ENCODE measurements at regions not wholly inside any gene's neighbourhood (a gene's known extent, or its start where the extent isn't known, plus 50 kb on each side); places are given as distances from the start of the nearest gene placed in this dataset.
"Not testable (repeated sequence)": the region's sequence is repeated elsewhere in the genome, so short reads cannot be mapped to it uniquely, and the experiment has no call there.

DNA sequence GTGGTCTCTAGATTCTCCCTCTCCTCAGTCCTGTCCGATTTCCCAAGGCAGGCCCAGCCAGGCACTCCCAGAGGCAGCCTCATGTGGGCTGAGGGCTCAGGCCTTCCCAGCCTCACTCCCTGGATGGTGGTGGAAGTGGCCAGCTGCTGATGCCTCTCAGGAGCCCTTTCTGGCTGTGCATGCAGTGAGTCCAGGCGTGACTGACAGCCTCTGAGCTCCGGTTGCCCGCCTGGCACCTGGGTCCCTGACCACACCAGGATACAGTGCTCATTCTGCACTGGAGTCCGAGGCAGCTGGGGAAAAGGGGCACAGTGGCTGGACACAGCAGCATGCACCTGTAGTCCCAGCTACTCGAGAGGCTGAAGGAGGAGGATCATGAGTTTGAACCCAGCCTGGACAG is 132.6 kb downstream of the CUL2 start:
- FAIRE-seq, result no peak

DNA sequence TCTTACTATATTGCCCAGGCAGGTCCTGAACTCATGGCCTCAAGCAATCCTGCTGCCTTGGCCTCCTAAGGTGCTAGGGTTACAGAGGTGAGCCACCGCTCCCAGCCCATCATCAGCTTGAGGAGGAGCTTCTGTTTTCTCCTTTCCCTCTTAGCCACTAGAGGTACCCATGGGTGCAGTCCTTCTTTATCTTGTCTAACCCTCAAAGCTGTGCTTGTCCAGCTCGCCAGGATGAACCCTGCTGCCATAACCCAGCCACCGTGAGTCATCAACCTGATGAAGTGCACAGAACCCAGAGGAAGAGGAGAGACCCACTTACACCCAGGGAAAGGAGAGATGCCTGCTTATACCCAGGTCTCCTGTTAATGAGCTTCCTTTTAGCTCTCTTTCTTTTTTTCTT is 133.4 kb downstream of the CUL2 start:
- FAIRE-seq, result no peak

DNA sequence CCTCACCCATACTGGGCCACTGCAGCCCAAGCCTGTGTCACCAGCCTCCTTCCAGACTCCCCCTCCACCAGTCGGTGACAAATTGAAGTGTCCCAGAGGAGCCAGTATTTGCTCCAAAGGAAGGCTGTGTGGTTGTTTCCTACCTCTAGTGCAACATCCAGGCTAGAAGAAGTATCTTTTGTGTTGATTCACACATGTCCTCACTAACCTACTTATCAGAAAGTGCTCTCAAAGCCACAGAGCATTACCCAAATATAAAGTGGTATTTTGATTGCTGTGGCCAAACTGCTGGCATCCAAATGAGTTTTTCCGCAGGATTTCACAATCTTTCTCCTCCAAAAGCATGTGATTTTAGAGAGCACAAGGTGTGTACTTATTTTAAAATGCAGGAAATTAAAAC is 134.8 kb downstream of the CUL2 start:
- FAIRE-seq, result no peak

DNA sequence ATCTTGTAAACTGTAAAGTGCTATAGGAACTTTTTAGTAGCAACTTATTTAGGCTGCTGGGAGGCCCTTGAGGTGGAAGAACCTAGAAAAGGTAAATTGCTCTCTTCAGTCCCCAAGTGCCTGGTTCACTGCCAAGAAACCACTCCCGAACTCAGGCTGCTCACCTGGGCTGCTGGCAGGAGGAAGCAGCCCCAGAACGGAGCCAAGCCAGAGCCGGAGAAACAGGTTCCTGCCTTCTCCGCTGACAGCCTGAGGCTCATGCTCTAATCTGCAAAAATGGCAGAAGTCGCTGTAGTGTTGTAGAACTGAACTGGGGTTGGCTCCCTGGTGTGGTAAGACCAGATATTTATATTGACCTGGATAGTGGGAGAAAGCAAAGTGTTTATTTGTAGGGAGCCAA is 136.0 kb downstream of the CUL2 start:
- no peak for FAIRE-seq

DNA sequence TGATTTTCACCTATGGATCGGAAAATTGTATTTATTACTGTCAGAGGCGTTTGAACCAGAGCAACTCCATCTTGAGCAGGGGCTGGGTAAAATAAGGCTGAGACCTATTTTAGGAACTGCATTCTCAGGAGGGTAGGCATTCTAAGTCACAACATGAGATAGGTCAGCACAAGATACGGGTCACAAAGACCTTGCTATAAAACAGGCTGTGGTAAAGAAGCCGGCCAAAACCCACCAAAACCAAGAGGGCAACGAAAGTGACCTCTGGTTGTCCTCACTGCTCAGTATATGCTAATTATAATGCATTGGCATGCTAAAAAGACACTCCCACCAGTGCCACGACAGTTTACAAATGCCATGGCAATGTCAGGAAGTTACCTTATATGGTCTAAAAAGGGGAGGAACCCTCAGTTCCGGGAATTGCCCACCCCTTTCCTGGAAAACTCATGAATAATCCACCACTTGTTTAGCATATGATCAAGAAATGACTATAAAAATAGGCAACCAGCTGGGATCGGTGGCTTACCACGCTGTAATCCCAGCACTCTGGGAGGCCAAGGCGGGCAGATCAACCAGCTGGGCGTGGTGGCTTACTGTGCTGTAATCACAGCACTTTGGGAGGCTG is 136.3 kb upstream of the PARD3 start:
- FAIRE-seq, result not testable (repeated sequence)

DNA sequence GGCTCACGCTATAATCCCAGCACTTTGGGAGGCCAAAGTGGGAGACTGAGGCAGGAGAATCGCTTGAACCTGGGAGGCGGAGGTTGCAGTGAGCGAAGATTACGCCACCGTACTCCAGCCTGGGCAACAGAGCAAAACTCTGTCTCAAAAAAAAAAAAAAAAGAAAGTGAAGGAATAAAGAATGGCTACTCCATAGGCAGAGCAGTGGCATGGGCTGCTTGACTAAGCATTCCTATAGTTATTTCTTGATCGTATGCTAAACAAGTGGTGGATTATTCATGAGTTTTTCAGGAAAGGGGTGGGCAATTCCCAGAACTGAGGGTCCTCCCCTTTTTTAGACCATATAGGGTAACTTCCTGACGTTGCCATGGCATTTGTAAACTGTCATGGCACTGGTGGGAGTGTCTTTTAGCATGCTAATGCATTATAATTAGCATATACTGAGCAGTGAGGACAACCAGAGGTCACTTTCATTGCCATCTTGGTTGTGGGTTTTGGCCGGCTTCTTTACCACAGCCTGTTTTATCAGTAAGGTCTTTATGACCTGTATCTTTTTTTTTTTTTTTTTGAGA is 130.9 kb upstream of the PARD3 start:
- FAIRE-seq, result not testable (repeated sequence)

DNA sequence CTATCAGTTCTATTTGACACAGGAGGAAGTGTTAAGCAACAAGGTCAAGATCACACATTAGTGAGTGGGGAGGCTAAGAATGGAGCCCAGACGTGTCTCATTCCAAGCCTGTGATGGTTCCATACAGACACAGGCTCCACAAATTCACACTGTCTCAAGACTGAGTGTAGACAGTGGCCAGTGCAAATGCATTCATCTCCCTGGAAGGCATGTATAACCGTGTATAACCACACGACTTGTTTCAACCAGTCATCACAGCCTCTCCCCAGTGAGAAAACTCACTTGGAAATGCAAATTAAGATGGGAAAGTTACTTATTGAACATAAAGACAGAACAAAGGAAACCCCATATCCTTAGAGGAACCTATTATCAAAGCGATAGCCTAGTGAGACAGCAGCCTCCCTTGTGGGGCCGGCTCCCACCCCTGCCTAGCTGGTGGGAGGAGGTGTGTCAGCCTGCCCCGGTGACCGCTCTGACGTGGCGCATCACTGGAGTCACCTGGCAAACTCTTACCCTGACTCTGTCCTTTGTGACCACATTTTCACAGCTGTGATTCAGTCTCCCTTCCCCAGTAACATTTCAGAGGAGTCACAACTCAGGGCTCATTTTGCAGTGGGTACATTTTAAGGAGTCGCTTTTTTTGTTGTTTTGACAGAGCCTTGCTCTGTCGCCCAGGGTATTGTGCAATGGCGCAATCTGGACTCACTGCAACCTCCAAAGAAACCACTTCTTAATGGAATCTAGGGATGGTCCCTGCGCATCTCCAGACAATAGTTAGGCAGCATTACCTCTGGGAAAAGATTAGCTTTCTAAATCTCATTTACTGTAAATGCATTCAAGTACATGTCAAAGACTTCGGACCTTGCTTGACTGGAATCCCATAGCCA is 126.6 kb upstream of the PARD3 start:
- FAIRE-seq, result no peak

DNA sequence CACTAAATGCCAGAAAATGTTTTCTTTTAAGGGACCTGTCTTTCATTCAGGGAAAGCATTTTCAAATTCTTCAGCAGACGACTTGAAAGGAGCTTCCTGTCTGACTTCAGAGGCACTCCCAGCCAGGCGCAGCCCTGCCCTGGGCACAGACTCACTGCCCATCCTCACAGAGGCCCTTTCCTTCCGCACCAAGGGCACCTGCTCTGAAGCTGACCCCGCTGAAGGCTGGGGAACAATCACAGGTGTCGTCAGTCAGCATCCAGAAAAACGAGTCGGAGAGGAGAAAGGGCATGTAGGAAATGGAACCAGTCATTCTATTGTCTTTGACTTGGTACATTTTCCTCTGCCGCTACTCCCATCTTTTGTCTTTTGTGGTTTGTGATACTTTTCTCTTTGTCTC is 125.3 kb upstream of the PARD3 start:
- no peak for FAIRE-seq

DNA sequence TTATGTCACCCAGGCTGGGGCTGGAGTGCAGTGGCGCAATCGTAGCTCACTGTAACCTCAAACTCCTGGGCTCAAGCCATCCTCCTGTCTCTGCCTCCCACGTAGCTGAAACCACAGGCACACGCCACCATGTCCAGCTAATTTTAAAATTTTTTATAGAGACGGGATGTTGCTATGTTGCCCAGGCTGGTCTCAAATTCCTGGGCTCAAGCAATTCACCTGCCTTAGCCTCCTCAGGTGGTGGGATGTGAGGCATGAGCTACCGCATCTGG is 123.2 kb upstream of the PARD3 start:
- no peak for FAIRE-seq

DNA sequence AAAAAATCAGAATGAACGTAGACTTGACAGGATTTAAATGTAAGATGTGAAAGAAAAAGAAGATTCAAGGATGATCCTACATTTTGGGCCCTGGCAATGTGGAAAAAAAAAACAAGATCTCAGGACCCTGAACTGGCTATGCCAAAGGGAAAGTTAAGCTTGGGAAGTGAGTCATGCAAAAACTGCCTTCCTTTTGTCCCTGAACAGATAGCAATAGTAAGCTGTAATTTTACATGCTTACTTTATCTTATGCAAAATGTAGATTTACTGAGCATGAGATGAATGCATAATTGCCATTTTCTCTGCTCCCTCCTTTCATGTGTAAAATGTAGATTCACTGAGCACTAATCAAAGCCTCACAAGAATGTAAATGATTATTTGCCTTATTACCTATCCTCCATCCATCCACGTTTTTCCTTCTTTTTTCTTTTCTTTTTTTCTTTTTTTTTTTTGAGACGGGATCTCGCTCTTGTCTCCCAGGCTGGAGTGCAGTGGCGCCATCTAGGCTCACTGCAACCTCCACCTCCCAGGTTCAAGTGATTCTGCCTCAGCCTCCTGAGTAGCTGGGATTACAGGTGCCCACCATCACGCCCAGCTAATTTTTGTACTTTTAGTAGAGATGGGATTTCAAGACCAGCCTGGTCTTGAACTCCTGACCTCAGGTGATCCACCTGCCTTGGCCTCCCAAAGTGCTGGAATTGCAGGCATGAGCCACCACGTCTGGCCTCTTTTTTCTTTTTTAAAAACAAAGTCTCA is 122.7 kb upstream of the PARD3 start:
- FAIRE-seq, result peak; percentile 79

DNA sequence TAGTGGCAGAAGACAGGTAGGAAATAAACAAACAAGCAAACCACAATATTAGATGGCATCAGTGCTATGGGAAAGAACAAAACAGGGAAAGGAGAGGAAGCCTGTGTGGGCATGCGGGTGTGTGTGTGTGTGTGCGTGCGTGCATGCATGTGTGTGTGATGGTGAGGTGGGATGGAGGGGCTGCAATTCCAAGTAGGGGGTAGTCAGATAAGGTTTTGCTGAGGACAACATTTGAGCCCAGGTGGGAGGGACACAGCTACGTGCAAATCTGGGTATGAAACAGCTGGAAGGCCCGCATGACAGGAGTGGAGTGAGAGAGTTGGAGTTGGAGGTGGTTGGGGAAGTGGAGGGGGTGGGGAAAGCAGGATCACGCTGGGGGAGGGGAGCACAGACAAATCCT is 121.0 kb upstream of the PARD3 start:
- no peak for FAIRE-seq

DNA sequence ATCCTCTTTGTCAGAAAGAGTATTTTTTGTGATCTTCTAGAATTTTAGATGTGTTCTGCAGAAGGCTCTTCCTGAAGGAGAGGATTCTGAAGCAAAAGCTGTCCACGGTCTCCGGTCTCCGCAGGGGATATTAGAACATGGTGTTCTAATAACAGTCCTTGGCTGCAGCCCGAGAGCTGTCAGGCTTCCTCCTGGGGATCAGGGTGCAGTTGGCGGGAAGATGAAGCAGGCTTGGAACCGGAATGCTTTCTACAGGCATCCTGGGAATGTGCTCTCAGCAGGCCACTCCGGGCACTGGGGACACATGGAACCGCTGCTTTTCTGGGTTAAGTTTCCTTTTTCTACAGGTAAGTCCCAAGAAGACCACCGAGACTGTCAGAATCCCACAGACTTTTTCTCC is 118.6 kb upstream of the PARD3 start:
- no peak for FAIRE-seq

DNA sequence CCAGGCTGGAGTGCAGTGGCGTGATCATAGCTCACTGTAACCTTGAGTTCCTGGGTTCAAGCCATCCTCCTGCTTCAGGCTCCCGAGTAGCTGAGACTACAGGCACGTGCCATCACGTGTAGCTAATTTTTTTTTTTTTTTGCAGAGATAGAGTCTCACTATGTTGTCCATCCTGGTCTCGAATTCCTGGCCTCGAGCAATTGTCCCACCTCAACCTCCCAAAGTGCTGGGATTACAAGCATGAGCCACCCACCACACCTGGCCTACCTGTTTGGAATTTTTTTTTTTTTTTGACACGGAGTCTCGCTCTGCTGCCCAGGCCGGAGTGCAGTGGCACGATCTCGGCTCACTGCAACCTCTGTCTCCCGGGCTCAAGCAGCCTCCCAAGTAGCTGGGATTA is 117.1 kb upstream of the PARD3 start:
- FAIRE-seq, result no peak

DNA sequence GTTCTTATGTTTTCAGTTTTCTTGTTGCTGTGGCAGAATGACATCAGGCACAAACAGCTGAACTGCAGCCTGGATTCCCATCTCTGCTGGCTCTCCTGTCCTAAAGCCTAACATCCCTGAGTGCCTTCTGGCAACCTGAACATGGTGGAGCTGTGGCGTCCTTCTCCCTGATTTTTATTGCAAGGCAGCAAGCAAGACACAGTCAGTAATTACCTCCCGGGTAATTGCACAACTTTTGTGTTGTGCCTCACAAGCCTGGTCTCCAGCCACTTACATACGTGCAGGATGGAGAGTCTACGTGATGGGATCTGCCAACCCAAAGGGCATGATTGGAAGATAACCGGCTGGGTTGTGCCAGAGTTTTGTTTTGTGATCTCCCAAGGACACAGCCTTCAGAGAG is 116.1 kb upstream of the PARD3 start:
- no peak for FAIRE-seq

DNA sequence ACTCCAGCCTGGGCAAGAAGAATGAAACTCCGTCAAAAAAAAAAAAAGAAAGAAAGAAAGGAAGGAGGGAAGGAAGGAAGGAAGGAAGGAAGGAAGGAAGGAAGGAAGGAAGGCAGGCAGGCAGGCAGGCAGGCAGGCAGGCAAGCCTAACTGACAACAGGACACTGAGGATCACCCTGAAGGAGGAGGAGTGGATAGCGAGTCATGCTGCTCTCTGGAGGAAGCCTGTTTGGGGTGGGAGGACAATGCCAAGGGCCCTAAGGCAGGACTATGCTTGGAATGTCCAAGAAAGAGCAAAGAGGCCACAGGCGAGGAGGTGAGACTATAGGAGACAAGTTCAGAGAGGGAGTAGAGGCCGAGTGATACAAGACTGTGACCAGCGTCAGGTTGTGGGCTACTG is 107.0 kb upstream of the PARD3 start:
- no peak for FAIRE-seq

DNA sequence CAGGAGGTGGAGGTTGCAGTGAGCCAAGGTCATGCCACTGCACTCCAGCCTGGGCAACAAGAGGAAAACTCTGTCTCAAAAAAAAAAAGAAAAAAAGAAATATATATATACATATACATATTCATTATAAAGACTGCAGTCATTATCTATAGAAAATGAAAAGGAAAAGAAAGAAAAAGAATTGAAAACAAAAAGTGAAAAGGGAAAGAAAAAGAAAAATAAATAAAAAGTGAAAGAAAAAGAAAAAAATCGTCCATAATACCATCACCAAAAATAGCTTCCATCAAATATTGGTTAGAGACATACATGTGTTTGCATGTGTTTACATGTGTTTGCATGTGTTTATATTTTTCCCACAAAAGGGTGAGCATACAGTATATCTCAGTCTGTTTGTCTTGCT is 105.5 kb upstream of the PARD3 start:
- no peak for FAIRE-seq

DNA sequence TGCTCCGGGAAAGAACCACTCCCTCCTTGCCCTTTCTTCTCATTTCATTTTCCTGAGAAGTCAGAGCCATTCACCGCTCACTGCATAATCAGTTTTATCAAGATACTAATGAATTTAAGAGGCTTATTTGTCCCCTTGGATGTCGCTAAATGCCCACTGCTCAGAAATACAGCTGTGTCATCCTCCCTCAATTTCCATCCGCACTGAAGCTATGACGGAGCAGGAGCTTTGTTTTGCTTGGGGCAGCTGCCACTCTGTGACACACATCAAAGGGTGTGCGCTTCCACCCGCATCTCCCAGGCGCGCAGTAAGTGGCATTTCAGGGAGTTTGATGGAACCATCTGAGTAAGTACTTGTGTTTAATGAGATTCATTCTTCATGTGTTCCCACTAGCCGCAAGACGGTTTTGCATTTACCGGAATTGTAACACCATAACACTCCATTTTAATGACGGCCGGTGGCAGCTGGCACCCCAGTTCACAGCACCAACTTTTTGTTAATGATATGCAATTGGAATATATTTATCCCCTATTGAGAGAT is 103.8 kb upstream of the PARD3 start:
- FAIRE-seq, result no peak

DNA sequence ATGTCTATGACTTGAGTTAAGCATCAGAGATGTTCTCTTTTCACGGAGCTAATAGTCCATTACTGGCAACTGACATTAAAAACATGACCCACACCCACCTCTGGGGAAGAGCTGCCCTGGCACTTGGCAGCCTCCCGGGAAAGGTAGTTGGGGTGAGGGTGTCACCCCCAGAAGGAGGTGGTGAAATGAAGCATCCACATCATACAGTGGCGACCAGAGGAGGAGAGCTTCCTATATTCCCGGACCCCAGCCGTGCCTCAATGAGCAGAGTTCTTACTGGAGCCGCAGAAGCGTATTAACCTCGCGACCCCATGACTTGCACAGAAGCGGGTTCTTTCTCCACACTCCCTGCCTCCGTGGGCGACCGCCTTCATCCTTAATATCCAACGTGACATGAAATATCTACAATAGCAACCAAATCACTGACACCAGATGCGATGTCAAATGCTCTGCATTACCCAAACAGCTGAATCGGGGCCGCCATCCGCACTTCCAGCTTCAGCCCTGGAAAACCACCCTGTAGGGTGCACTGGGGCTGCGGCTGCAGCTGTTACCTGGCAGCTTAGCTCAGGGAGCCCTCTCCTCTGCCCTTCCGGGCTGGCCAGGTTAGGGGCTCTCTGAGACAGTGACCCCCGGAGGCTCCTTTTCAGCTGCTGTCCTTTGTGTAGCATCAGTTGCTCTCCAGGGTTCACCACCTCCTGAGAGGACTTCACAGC is 103.1 kb upstream of the PARD3 start:
- no peak for FAIRE-seq

DNA sequence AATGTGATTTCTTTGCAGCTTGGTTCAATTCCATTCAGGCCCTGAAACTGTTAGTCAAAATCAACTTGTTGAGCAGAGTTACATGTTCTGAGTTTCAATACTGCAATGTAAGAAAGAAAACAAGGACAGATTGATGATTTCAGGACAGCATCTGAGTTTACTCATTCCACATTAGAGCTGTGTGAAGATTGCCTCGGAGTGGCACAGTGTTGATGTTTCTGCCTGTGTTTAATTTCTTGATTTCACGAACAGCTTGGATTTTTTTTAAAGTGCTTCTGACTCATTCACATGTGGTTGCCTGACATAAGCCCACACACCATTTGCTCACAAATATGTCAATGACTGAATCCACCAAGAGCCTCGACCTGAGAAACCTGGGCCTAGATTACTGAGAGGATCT is 101.2 kb upstream of the PARD3 start:
- no peak for FAIRE-seq

DNA sequence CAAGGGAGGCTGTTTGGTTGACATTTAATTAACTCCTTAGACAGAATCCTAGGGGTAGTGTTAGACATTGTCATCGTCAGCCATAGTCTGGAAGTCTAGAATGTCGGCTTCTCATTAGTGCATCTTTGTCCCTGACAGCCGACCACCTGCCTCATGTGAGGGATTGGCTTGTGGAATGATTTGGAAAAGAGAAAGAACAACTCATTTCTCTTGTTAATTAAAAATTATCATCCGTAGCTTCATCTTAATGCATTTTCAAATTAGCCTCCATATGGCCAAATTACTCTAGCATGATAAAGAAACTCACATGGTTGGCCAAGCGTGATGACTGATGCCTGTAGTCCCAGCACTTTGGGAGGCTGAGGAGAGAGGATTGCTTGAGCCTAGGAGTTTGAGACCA is 97.7 kb upstream of the PARD3 start:
- no peak for FAIRE-seq

DNA sequence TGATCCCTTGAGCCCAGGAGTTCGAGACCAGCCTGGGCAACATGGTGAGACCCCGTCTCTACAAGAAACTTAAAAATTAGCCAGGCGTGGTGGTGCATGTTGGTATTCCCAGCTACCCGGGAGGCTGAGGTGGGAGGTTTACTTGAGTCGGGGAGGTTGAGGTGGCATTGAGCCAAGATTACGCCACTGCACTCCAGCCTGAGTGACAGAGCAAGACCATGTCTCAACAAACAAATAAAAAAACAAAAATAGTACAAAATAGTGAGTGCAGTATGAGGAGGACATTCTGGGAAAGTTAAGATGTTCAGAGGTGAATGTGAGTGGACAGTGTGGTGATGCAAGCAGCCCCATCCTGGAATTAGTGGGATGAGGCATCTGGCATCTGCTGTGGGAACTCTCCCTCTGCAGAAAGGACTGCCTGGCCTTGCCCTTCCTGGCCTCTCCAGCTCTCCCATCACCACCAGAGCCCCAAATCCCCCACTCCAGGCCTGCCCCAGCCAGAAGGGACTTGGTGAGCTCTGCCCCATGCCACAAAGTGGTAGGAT is 96.6 kb upstream of the PARD3 start:
- FAIRE-seq, result no peak

DNA sequence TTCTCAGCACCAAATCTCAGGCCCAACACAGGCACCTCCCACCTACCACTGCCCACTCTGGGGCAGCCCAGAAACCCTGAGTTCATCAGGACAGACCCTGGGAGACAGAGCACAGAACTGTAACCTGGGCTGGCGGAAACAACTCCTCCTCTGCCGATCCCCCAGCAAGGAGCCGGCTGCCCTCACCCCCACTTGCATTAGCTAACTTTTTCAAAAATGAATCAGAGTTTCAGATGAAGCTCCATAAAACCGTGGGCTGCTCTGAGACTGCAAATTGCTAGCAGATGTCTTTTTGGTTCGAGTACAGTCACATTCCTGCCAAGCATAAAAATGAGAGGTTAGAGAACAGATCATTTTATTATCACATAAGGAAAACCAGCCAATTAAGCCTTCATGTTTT is 93.4 kb upstream of the PARD3 start:
- no peak for FAIRE-seq
